Hematopoietic multipotent progenitor cell treated with erythropoietin and hydrocortisone succinate and interleukin-3 and kit ligand, for 6 days (in vitro differentiated cells): ENCODE measurements at regions not wholly inside any gene's neighbourhood (a gene's known extent, or its start where the extent isn't known, plus 50 kb on each side); places are given as distances from the start of the nearest gene placed in this dataset.

Experiments used
- DNase-seq: peaks from one replicate; pipeline ENCODE4 v3.0.0-alpha.2; 2015

- DNase-seq: no peak
These were observed 56.6 kb upstream of the SMOC2 start for GRCh38 chr6:168384045-168385036.

GRCh38 chr6:168385037-168385759, 55.8 kb upstream of the SMOC2 start:
- no peak for DNase-seq

GRCh38 chr6:168385858-168386735, 54.9 kb upstream of the SMOC2 start:
- DNase-seq: no peak

GRCh38 chr6:168386973-168387372, 54.0 kb upstream of the SMOC2 start:
- no peak for DNase-seq

- no peak for DNase-seq
These were observed 53.6 kb upstream of the SMOC2 start for GRCh38 chr6:168387426-168387825.

GRCh38 chr6:168387911-168388310, 53.1 kb upstream of the SMOC2 start:
- no peak for DNase-seq

- DNase-seq: no peak
These were observed 52.0 kb upstream of the SMOC2 start for GRCh38 chr6:168388641-168389633.

GRCh38 chr6:168390749-168391420, 50.1 kb upstream of the SMOC2 start:
- DNase-seq: no peak
